ENCODE measurements at regions not wholly inside any gene's neighbourhood (a gene's known extent, or its start where the extent isn't known, plus 50 kb on each side); places are given as distances from the start of the nearest gene placed in this dataset.

GRCh38 chr1:29481031-29481430 is 244.7 kb downstream of the PTPRU start:
- ChIA-PET POLR2A (no interaction called here), CTCF (no interaction called here)
- TF ChIP-seq PKNOX1 (IDR thresholded peaks at IDR 0.05) (no peak), SP1 (IDR thresholded peaks at IDR 0.05) (no peak), ELF4 (IDR thresholded peaks at IDR 0.05) (no peak), HDGF (IDR thresholded peaks at IDR 0.05; ENCODE audit: borderline replicate concordance) (no peak), BHLHE40 (IDR thresholded peaks at IDR 0.05; ENCODE audit: borderline replicate concordance) (no peak), FOXA1 (IDR thresholded peaks at IDR 0.05) (no peak), ARNT (IDR thresholded peaks at IDR 0.05) (no peak), CTBP1 (IDR thresholded peaks at IDR 0.05; ENCODE audit: borderline replicate concordance) (no peak), L3MBTL2 (conservative IDR thresholded peaks at IDR 0.05) (no peak), LEF1 (IDR thresholded peaks at IDR 0.05; ENCODE audit: borderline replicate concordance) (no peak), ZNF384 (IDR thresholded peaks at IDR 0.05) (no peak)
- no peak for DNase-seq (ENCODE audit: extremely low spot score)

- DNase-seq (ENCODE audit: extremely low spot score) = no peak
- TF ChIP-seq LEF1 (IDR thresholded peaks at IDR 0.05; ENCODE audit: borderline replicate concordance) (no peak), HDGF (IDR thresholded peaks at IDR 0.05; ENCODE audit: borderline replicate concordance) (no peak), NFRKB (IDR thresholded peaks at IDR 0.05) (no peak), ARNT (IDR thresholded peaks at IDR 0.05) (no peak), SP1 (IDR thresholded peaks at IDR 0.05) (no peak)
- POLR2A ChIA-PET = no interaction called here
- CTCF ChIA-PET = no interaction called here
These were observed 242.6 kb downstream of the PTPRU start for GRCh38 chr1:29478879-29479278.

GRCh38 chr1:29478151-29478791 is 241.9 kb downstream of the PTPRU start:
- TF ChIP-seq PKNOX1 (IDR thresholded peaks at IDR 0.05) (no peak), ZNF384 (IDR thresholded peaks at IDR 0.05) (no peak), FOXA1 (IDR thresholded peaks at IDR 0.05) (no peak), BHLHE40 (IDR thresholded peaks at IDR 0.05; ENCODE audit: borderline replicate concordance) (no peak), FOXM1 (IDR thresholded peaks at IDR 0.05; ENCODE audit: borderline replicate concordance) (no peak), TARDBP (IDR thresholded peaks at IDR 0.05) (no peak), SUZ12 (IDR thresholded peaks at IDR 0.05) (no peak), HDGF (IDR thresholded peaks at IDR 0.05; ENCODE audit: borderline replicate concordance) (no peak), SP1 (IDR thresholded peaks at IDR 0.05) (no peak), LEF1 (IDR thresholded peaks at IDR 0.05; ENCODE audit: borderline replicate concordance) (no peak), FOXK2 (IDR thresholded peaks at IDR 0.05) (no peak), L3MBTL2 (conservative IDR thresholded peaks at IDR 0.05) (no peak), NFRKB (IDR thresholded peaks at IDR 0.05) (no peak), ELF4 (IDR thresholded peaks at IDR 0.05) (no peak), ARNT (IDR thresholded peaks at IDR 0.05) (no peak), CTBP1 (IDR thresholded peaks at IDR 0.05; ENCODE audit: borderline replicate concordance) (no peak)
- ChIA-PET CTCF (no interaction called here), POLR2A (no interaction called here)
- no peak for DNase-seq (ENCODE audit: extremely low spot score)

- POLR2A ChIA-PET = no interaction called here
- CTCF ChIA-PET = no interaction called here
- TF ChIP-seq PKNOX1 (IDR thresholded peaks at IDR 0.05) = no peak
- TF ChIP-seq ARNT (IDR thresholded peaks at IDR 0.05) = no peak
- no peak for TF ChIP-seq L3MBTL2 (conservative IDR thresholded peaks at IDR 0.05)
- TF ChIP-seq SP1 (IDR thresholded peaks at IDR 0.05) = no peak
- TF ChIP-seq TARDBP (IDR thresholded peaks at IDR 0.05) = no peak
- DNase-seq (ENCODE audit: extremely low spot score) = no peak
These were observed 239.0 kb downstream of the PTPRU start for GRCh38 chr1:29475326-29475725.

- TF ChIP-seq NFRKB (IDR thresholded peaks at IDR 0.05) (no peak), BHLHE40 (IDR thresholded peaks at IDR 0.05; ENCODE audit: borderline replicate concordance) (no peak), CTBP1 (IDR thresholded peaks at IDR 0.05; ENCODE audit: borderline replicate concordance) (no peak), ARNT (IDR thresholded peaks at IDR 0.05) (no peak), SP1 (IDR thresholded peaks at IDR 0.05) (no peak), SUZ12 (IDR thresholded peaks at IDR 0.05) (no peak), FOXA1 (IDR thresholded peaks at IDR 0.05) (no peak), FOXK2 (IDR thresholded peaks at IDR 0.05) (no peak), TARDBP (IDR thresholded peaks at IDR 0.05) (no peak), FOXM1 (IDR thresholded peaks at IDR 0.05; ENCODE audit: borderline replicate concordance) (no peak)
- DNase-seq (ENCODE audit: extremely low spot score) = no peak
- ChIA-PET POLR2A (no interaction called here), CTCF (interaction anchor here (0.7 kb wide), 1 partner anchor 153 kb away, joined by 3 read pairs; no protein-coding TSS in a partner anchor)
These were observed 238.2 kb downstream of the PTPRU start for GRCh38 chr1:29474274-29475244.

- ChIA-PET POLR2A (no interaction called here), CTCF (no interaction called here)
- no peak for DNase-seq (ENCODE audit: extremely low spot score)
- no peak for TF ChIP-seq ELF4 (IDR thresholded peaks at IDR 0.05)
- no peak for TF ChIP-seq L3MBTL2 (conservative IDR thresholded peaks at IDR 0.05)
- TF ChIP-seq PKNOX1 (IDR thresholded peaks at IDR 0.05) = no peak
- TF ChIP-seq SP1 (IDR thresholded peaks at IDR 0.05) = no peak
- no peak for TF ChIP-seq FOXA1 (IDR thresholded peaks at IDR 0.05)
- no peak for TF ChIP-seq CTBP1 (IDR thresholded peaks at IDR 0.05; ENCODE audit: borderline replicate concordance)
These were observed 237.0 kb downstream of the PTPRU start for GRCh38 chr1:29473161-29473855.
